Activated T-cell treated with anti-CD3 and anti-CD28 coated beads, Interleukin-2, amount 50 U/mL, for 1 hour (primary cell): ENCODE measurements at regions not wholly inside any gene's neighbourhood (a gene's known extent, or its start where the extent isn't known, plus 50 kb on each side); places are given as distances from the start of the nearest gene placed in this dataset.

Experiments
- DNase-seq: peaks from one replicate; pipeline ENCODE4 v3.0.0-alpha.2; 2020

- no peak for DNase-seq
These were observed 66.7 kb upstream of the EZH2 start for GRCh38 chr7:148950806-148951205.

- no peak for DNase-seq
These were observed 61.1 kb upstream of the EZH2 start for GRCh38 chr7:148944935-148945934.

- DNase-seq, result peak; percentile 62
These were observed 57.6 kb upstream of the EZH2 start for GRCh38 chr7:148941598-148942275.

- peak; percentile 68 for DNase-seq
These were observed 56.9 kb upstream of the EZH2 start for GRCh38 chr7:148940702-148941597.

- no peak for DNase-seq
These were observed 55.2 kb upstream of the EZH2 start for GRCh38 chr7:148939128-148939755.

GRCh38 chr7:148935451-148935850 lies 51.4 kb upstream of the EZH2 start:
- DNase-seq, result no peak
